PC-9 (cell line): ENCODE measurements at regions not wholly inside any gene's neighbourhood (a gene's known extent, or its start where the extent isn't known, plus 50 kb on each side); places are given as distances from the start of the nearest gene placed in this dataset.
"Not testable (repeated sequence)": the region's sequence is repeated elsewhere in the genome, so short reads cannot be mapped to it uniquely, and the experiment has no call there.

ENCODE experiments used
- BruUV-seq: library from RNA; stranded (reverse); fragments of 400-500 nt; replicated peaks from 2 replicates; lab custom pipeline; 2021; lab: Mats Ljungman, UMichigan
- CTCF ChIA-PET: fragments of 300-600 bp; sonication (Branson Sonifier 250); formaldehyde crosslinking; loops from one replicate; lab custom pipeline; 2022; ENCODE audit warnings: antibody characterized with exemption; lab: Charles Lee
- POLR2A ChIA-PET: fragments of 300-600 bp; sonication (Branson Sonifier 250); formaldehyde crosslinking; loops from one replicate; lab custom pipeline; 2022; ENCODE audit warnings: antibody characterized with exemption; ENCODE audit not compliant: unreplicated experiment; lab: Charles Lee
- DNase-seq, 2 experiments: peaks; one replicate each; pipeline versions ENCODE4 v3.0.0 to v3.0.0-alpha.2; 2015 to 2022; ENCODE audit warnings: mixed read lengths in 1 of 2
- H2AFZ ChIP-seq: fragments of 200-600 bp; sonication (generic); 2 replicates; pipeline ENCODE4 v1.8.1; 2017; ENCODE audit warnings: antibody characterized with exemption
- H3F3A ChIP-seq: fragments of 200-600 bp; sonication (generic); 2 replicates; pipeline ENCODE4 v1.8.1; 2017; ENCODE audit warnings: antibody characterized with exemption, mild to moderate bottlenecking, low read depth; ENCODE audit not compliant: insufficient read depth
- H3K27ac ChIP-seq: fragments of 200-600 bp; sonication (generic); 2 replicates; pipeline ENCODE4 v1.6.1; 2016; ENCODE audit warnings: mixed run types
- H3K27me3 ChIP-seq: fragments of 200-600 bp; sonication (generic); 2 replicates; pipeline ENCODE4 v1.6.1; 2016; ENCODE audit warnings: low read depth, mixed run types; ENCODE audit not compliant: insufficient read depth
- H3K36me3 ChIP-seq: fragments of 200-600 bp; sonication (generic); 2 replicates; pipeline ENCODE4 v1.6.1; 2016; ENCODE audit warnings: low read depth, mixed run types
- H3K4me1 ChIP-seq: fragments of 200-600 bp; sonication (generic); replicated peaks from 2 replicates; pipeline ENCODE4 v1.6.1; 2016; ENCODE audit warnings: mixed run types; ENCODE audit not compliant: insufficient read depth
- H3K4me2 ChIP-seq: fragments of 200-600 bp; sonication (generic); 2 replicates; pipeline ENCODE4 v1.6.1; 2017; ENCODE audit warnings: mixed run types
- H3K4me3 ChIP-seq: fragments of 200-600 bp; sonication (generic); 2 replicates; pipeline ENCODE4 v1.6.1; 2016; ENCODE audit warnings: mixed run types
- H3K79me2 ChIP-seq: fragments of 200-600 bp; sonication (generic); 2 replicates; pipeline ENCODE4 v1.6.1; 2017; ENCODE audit warnings: low read depth, mixed run types
- H3K9me2 ChIP-seq: fragments of 200-600 bp; sonication (generic); 2 replicates; pipeline ENCODE4 v1.8.1; 2017; ENCODE audit warnings: mild to moderate bottlenecking; ENCODE audit not compliant: insufficient read depth
- H3K9me3 ChIP-seq: fragments of 200-600 bp; sonication (generic); 2 replicates; pipeline ENCODE4 v1.8.1; 2016; ENCODE audit warnings: low read depth; ENCODE audit not compliant: insufficient read depth
- H4K20me1 ChIP-seq: fragments of 200-600 bp; sonication (generic); 2 replicates; pipeline ENCODE4 v1.8.1; 2017; ENCODE audit not compliant: insufficient read depth
- CTCF ChIP-seq: fragments of 200-600 bp; sonication (generic); conservative IDR thresholded peaks from 2 replicates; pipeline ENCODE4 v1.6.1; 2017; ENCODE audit warnings: mixed run types, antibody characterized with exemption, mild to moderate bottlenecking, moderate library complexity
- EZH2 ChIP-seq: fragments of 200-600 bp; sonication (generic); IDR thresholded peaks from 2 replicates; pipeline ENCODE4 v1.8.0; 2017; ENCODE audit warnings: antibody characterized with exemption, low read depth
- intact Hi-C: fragments of 100-400 bp; cut with micrococcal nuclease; formaldehyde crosslinking; loops from one replicate; pipeline ENCODE4 v1.10.0; 2022; ENCODE audit not compliant: unreplicated experiment

DNA sequence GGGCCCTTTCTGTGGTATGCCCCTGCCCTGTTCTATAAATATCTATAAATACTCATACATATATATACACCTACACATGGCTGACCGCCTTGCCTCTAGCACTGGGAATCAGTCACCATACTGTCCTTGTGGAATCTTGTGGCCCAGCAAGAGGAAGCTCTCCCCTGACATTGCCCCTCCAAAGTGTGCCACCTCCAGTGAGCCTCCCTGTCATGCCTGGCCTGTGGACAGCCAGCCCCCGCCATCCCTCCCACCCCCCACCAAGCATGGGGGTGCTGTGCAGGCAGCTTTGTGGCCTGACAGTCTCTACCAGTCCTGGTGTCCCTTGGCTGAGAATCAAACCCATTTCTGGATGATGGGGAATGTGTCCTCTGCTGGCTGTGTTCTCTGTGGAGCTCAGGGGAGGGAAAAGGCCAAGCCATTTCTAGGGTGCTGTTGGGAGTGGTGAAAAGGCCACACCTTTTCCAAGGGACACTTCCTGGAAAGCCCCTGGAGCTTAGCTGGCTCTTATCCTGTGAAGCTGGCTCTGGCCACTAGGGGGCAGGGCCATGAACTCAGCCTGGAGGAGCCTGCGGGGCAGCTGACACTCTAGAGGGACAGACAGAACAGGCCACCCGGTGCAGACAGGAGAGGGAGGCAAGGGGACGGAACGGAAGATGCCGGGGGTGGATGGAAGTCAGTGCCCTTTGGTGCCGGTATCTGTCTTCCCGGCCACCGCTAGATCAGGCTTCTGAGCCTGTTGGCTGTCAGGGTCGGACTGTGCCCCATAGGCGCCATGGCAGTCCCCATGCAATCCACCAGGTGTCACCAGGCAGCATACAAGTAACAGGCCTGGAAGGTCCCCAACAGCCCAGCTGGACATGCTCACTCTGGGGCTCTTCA is 167.2 kb downstream of the TBC1D2B start:
- TF ChIP-seq CTCF: peak; percentile 72
- H2AFZ ChIP-seq, POLR2A ChIA-PET, H3K4me1 ChIP-seq, H3K27me3 ChIP-seq, H3K9me3 ChIP-seq, H3K27ac ChIP-seq, H3K9me2 ChIP-seq, BruUV-seq, H4K20me1 ChIP-seq, H3K79me2 ChIP-seq, H3K36me3 ChIP-seq, H3F3A ChIP-seq: not testable (repeated sequence)
- H3K4me3 ChIP-seq: peak overlapping the region; percentile 40; the same call in 1 of the 2 replicates
- DNase-seq: peak; percentile 55 to 74
- CTCF ChIA-PET: interaction anchor here (0.6 to 0.7 kb wide), 3 partner anchors 367 to 827 kb away, joined by 3 to 9 read pairs (median 3); no protein-coding TSS in a partner anchor
- H3K4me2 ChIP-seq: peak overlapping the region; percentile 49; the same call in 1 of the 2 replicates
- intact Hi-C loops: loop anchor here (1.0 kb wide), 1 partner anchor 198 kb away; no protein-coding TSS in a partner anchor

DNA sequence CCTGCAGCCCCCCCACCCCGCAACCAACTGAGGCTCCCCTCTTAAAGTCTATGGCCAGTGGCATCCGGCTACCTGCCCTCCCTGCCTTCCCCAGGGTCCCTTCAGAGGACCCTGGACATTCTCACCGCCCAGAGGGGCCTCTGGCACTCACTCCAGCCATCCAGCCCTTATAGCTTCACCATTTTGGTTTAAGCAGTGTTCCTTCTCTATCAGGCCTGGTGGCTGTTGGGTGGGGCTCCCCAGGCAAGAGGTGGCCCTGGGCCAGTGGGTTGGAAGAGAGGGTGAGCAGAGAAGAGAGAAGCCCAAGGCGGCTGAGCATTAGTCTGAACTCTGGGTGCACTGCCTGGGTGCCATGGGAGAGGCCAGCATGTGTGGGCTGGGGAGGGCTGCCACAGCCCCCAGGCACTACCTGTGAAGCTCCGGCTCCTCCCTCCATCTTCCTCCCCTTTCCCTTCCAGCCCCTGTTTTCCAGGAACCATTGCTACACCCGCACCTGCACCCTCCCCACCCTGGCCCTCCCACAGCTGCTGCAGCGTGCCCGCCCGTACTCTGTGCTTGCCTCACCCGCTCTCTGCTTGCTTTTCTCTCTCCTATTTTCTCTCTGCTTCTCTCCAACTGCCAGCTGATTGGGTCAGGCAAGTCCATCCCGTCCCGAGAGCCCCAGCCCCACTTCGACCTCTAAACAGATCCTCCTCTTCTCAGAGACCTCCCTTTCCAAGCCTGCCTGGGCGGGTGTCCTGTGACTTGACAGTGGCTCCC is 168.2 kb downstream of the TBC1D2B start:
- H3K9me3 ChIP-seq: no peaks in the 10 kb centered on the region
- no TSS peak for BruUV-seq
- no peak for DNase-seq
- CTCF ChIA-PET: interaction anchor here (0.7 kb wide), 1 partner anchor 1419 kb away, joined by 3 read pairs; no protein-coding TSS in a partner anchor
- TF ChIP-seq EZH2: no peak
- no peak for TF ChIP-seq CTCF
- no peaks in the 10 kb centered on the region for H3K4me1 ChIP-seq
- no peaks in the 10 kb centered on the region for H3K27me3 ChIP-seq
- H3K4me3 ChIP-seq: no peak overlapping the region
- H3K36me3 ChIP-seq: no peaks in the 10 kb centered on the region
- H4K20me1 ChIP-seq: no peaks in the 10 kb centered on the region
- no peaks in the 10 kb centered on the region for H3K79me2 ChIP-seq
- intact Hi-C loops: no loop called here
- no peak overlapping the region for H3K4me2 ChIP-seq
- no peak overlapping the region for H2AFZ ChIP-seq
- POLR2A ChIA-PET: no interaction called here
- H3K27ac ChIP-seq: no peak overlapping the region
- H3K9me2 ChIP-seq: no peaks in the 10 kb centered on the region
- no peaks in the 10 kb centered on the region for H3F3A ChIP-seq

GRCh38 chr15:77908752-77909111 is 168.8 kb downstream of the TBC1D2B start:
- H3K4me2 ChIP-seq, H3F3A ChIP-seq, H4K20me1 ChIP-seq, POLR2A ChIA-PET, intact Hi-C loops, BruUV-seq, DNase-seq, H3K27ac ChIP-seq, H3K4me1 ChIP-seq, H3K4me3 ChIP-seq, CTCF ChIA-PET, H3K9me3 ChIP-seq, H3K27me3 ChIP-seq, H2AFZ ChIP-seq, H3K79me2 ChIP-seq, H3K9me2 ChIP-seq, H3K36me3 ChIP-seq: not testable (repeated sequence)
